ENCODE measurements at regions not wholly inside any gene's neighbourhood (a gene's known extent, or its start where the extent isn't known, plus 50 kb on each side); places are given as distances from the start of the nearest gene placed in this dataset.

GRCh38 chr2:219789476-219789875 is 162.0 kb downstream of the SLC4A3 start:
- no peak for TF ChIP-seq CTCF (IDR thresholded peaks at IDR 0.05)

- no peak for TF ChIP-seq CTCF (IDR thresholded peaks at IDR 0.05)
Observed at GRCh38 chr2:219792446-219792845, 165.0 kb downstream of the SLC4A3 start.

GRCh38 chr2:219798430-219798829 is 171.0 kb downstream of the SLC4A3 start:
- no peak for TF ChIP-seq CTCF (IDR thresholded peaks at IDR 0.05)

- no peak for TF ChIP-seq CTCF (IDR thresholded peaks at IDR 0.05)
Observed at GRCh38 chr2:219803294-219803693, 175.9 kb downstream of the SLC4A3 start.

GRCh38 chr2:219810895-219811294 is 183.5 kb downstream of the SLC4A3 start:
- no peak for TF ChIP-seq CTCF (IDR thresholded peaks at IDR 0.05)

GRCh38 chr2:219812672-219813071 is 185.2 kb downstream of the SLC4A3 start:
- TF ChIP-seq CTCF (IDR thresholded peaks at IDR 0.05): no peak

- TF ChIP-seq CTCF (IDR thresholded peaks at IDR 0.05): no peak
Observed at GRCh38 chr2:219820767-219821166, 193.3 kb downstream of the SLC4A3 start.

- TF ChIP-seq CTCF (IDR thresholded peaks at IDR 0.05): no peak
Observed at GRCh38 chr2:219823574-219823973, 196.1 kb downstream of the SLC4A3 start.

Measured in LNCAP (cell line).